GM23338 (cell line): ENCODE measurements at regions not wholly inside any gene's neighbourhood (a gene's known extent, or its start where the extent isn't known, plus 50 kb on each side); places are given as distances from the start of the nearest gene placed in this dataset.
A peak's percentile ranks its signal among the peaks of the same experiment; 100 is the strongest.
"Not testable (repeated sequence)": the region's sequence is repeated elsewhere in the genome, so short reads cannot be mapped to it uniquely, and the experiment has no call there.

Source experiments
- ATAC-seq: fragments of 200-7000 bp; cut with Tn5 transposase; 3 replicates; pipeline ENCODE4 v1.9.1; 2020
- DNase-seq: peaks from one replicate; pipeline ENCODE4 v3.0.0-alpha.2; 2015; ENCODE audit warnings: low spot score
- H2AFZ ChIP-seq: fragments of 200-600 bp; sonication (generic); 2 replicates; pipeline ENCODE4 v1.8.0; 2016; ENCODE audit warnings: antibody characterized with exemption, mild to moderate bottlenecking, moderate library complexity
- H3F3A ChIP-seq: fragments of 200-600 bp; sonication (generic); replicated peaks from 2 replicates; pipeline ENCODE4 v1.8.0; 2017; ENCODE audit warnings: antibody characterized with exemption, mixed run types, low read depth
- H3K27ac ChIP-seq: fragments of 200-600 bp; sonication (generic); 2 replicates; pipeline ENCODE4 v1.6.1; 2016; ENCODE audit warnings: low read depth
- H3K27me3 ChIP-seq: fragments of 200-600 bp; sonication (generic); 2 replicates; pipeline ENCODE4 v1.8.0; 2016; ENCODE audit warnings: mild to moderate bottlenecking, mixed run types, moderate library complexity; ENCODE audit not compliant: insufficient read depth
- H3K36me3 ChIP-seq: fragments of 200-600 bp; sonication (generic); 2 replicates; pipeline ENCODE4 v1.8.0; 2016; ENCODE audit warnings: mild to moderate bottlenecking; ENCODE audit not compliant: insufficient read depth
- H3K4me1 ChIP-seq: fragments of 200-600 bp; sonication (generic); 2 replicates; pipeline ENCODE4 v1.8.0; 2016; ENCODE audit warnings: mild to moderate bottlenecking, moderate library complexity; ENCODE audit not compliant: insufficient read depth
- H3K4me2 ChIP-seq: fragments of 200-600 bp; sonication (generic); 2 replicates; pipeline ENCODE4 v1.7.1; 2017; ENCODE audit warnings: mixed run types
- H3K4me3 ChIP-seq: fragments of 200-600 bp; sonication (generic); 2 replicates; pipeline ENCODE4 v1.6.1; 2016; ENCODE audit warnings: mixed run types
- H3K79me2 ChIP-seq: fragments of 200-600 bp; sonication (generic); replicated peaks from 2 replicates; pipeline ENCODE4 v1.8.0; 2017; ENCODE audit warnings: mild to moderate bottlenecking; ENCODE audit not compliant: insufficient read depth
- H3K9me2 ChIP-seq: fragments of 200-600 bp; sonication (generic); 2 replicates; pipeline ENCODE4 v1.8.0; 2017; ENCODE audit not compliant: insufficient read depth
- H4K20me1 ChIP-seq: fragments of 200-600 bp; sonication (generic); replicated peaks from 2 replicates; pipeline ENCODE4 v1.8.0; 2017; ENCODE audit warnings: mild to moderate bottlenecking; ENCODE audit not compliant: insufficient read depth
- H3K27ac Mint-ChIP-seq: 2 replicates; pipeline ENCODE4 v1.8.0; 2020; ENCODE audit warnings: inconsistent platforms, mild to moderate bottlenecking, moderate library complexity, mixed read lengths
- H3K27me3 Mint-ChIP-seq: 3 replicates; pipeline ENCODE4 v1.8.0; 2022; ENCODE audit warnings: low read depth, mild to moderate bottlenecking, moderate library complexity, mixed read lengths, inconsistent platforms; ENCODE audit not compliant: insufficient read depth, poor library complexity
- H3K36me3 Mint-ChIP-seq: 3 replicates; pipeline ENCODE4 v1.8.0; 2021; ENCODE audit warnings: low read depth, mild to moderate bottlenecking, inconsistent platforms, moderate library complexity, mixed read lengths
- H3K4me1 Mint-ChIP-seq: 3 replicates; pipeline ENCODE4 v1.8.0; 2020; ENCODE audit warnings: mild to moderate bottlenecking, inconsistent platforms, mixed read lengths
- H3K4me3 Mint-ChIP-seq: 3 replicates; pipeline ENCODE4 v1.8.0; 2021; ENCODE audit warnings: moderate library complexity, mild to moderate bottlenecking, inconsistent platforms, mixed read lengths
- H3K9me3 Mint-ChIP-seq: 3 replicates; pipeline ENCODE4 v1.8.0; 2020; ENCODE audit warnings: moderate library complexity, mild to moderate bottlenecking, inconsistent platforms, mixed read lengths
- EZH2 ChIP-seq: fragments of 200-600 bp; sonication (generic); IDR thresholded peaks from one replicate; pipeline ENCODE4 v1.8.0; 2017; ENCODE audit warnings: antibody characterized with exemption, mild to moderate bottlenecking, low read depth; ENCODE audit not compliant: unreplicated experiment
- ZNF331 ChIP-seq: fragments of 250-450 bp; sonication (Bioruptor Pico); IDR thresholded peaks from 2 replicates; pipeline ENCODE4 v1.5.0; 2020; ENCODE audit warnings: low read depth, mild to moderate bottlenecking, moderate library complexity
- TF ChIP-seq, protein P1 (sequence below): IDR thresholded peaks from one replicate; pipeline ENCODE4 v1.6.1; 2018; ENCODE audit warnings: antibody characterized with exemption; ENCODE audit not compliant: unreplicated experiment
- TF ChIP-seq, protein P2 (sequence below): fragments of 250-450 bp; sonication (Bioruptor Pico); IDR thresholded peaks from 2 replicates; pipeline ENCODE4 v1.5.0; 2020; ENCODE audit warnings: mild to moderate bottlenecking, moderate library complexity

DNA sequence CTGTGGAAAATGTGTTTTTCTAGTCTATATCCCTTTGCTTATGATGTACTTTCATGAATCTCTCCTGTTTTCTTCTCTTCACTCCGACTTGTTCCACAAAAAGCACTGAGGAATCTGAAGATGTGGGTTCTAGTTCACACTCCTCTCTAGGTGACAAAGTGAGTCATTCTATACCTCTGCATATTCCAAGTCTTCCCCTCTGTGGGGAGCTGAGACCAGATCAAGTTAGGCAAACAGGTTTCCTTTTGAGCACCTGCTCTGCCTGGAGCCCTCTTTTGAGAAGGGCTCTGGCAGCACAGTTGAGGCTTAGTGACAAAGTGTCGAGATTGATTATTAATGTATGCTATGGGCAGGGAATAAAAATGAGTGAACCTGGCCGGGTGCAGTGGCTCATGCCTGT, 82.4 kb upstream of the VGLL4 start:
- Histone ChIP-seq H3K79me2 (no peaks in the 10 kb centered on the region), H2AFZ (no peak overlapping the region), H3K27ac (no peak overlapping the region), H3K4me3 (no peak overlapping the region), H3K9me2 (no peaks in the 10 kb centered on the region), H3F3A (no peaks in the 10 kb centered on the region; the same call in 1 of the 2 replicates), H3K36me3 (no peaks in the 10 kb centered on the region), H4K20me1 (no peaks in the 10 kb centered on the region), H3K4me2 (no peak overlapping the region), H3K27me3 (peaks cover 11% of the 10 kb centered on the region; the same call in 1 of the 2 replicates), H3K4me1 (peaks cover 7% of the 10 kb centered on the region)
- H3K4me1 Mint-ChIP-seq = peaks cover 13% of the 10 kb centered on the region
- DNase-seq (no peak), ATAC-seq (peak; percentile 65)
- H3K36me3 Mint-ChIP-seq = no peaks in the 10 kb centered on the region
- H3K9me3 Mint-ChIP-seq = no peaks in the 10 kb centered on the region
- no peak overlapping the region for H3K27ac Mint-ChIP-seq
- no peak overlapping the region for H3K4me3 Mint-ChIP-seq
- no peak for TF ChIP-seq ZNF331 (CRISPR knock-in tag)
- TF ChIP-seq, protein P1, sequence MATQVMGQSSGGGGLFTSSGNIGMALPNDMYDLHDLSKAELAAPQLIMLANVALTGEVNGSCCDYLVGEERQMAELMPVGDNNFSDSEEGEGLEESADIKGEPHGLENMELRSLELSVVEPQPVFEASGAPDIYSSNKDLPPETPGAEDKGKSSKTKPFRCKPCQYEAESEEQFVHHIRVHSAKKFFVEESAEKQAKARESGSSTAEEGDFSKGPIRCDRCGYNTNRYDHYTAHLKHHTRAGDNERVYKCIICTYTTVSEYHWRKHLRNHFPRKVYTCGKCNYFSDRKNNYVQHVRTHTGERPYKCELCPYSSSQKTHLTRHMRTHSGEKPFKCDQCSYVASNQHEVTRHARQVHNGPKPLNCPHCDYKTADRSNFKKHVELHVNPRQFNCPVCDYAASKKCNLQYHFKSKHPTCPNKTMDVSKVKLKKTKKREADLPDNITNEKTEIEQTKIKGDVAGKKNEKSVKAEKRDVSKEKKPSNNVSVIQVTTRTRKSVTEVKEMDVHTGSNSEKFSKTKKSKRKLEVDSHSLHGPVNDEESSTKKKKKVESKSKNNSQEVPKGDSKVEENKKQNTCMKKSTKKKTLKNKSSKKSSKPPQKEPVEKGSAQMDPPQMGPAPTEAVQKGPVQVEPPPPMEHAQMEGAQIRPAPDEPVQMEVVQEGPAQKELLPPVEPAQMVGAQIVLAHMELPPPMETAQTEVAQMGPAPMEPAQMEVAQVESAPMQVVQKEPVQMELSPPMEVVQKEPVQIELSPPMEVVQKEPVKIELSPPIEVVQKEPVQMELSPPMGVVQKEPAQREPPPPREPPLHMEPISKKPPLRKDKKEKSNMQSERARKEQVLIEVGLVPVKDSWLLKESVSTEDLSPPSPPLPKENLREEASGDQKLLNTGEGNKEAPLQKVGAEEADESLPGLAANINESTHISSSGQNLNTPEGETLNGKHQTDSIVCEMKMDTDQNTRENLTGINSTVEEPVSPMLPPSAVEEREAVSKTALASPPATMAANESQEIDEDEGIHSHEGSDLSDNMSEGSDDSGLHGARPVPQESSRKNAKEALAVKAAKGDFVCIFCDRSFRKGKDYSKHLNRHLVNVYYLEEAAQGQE = no peak
- TF ChIP-seq EZH2 = no peak
- TF ChIP-seq, protein P2, sequence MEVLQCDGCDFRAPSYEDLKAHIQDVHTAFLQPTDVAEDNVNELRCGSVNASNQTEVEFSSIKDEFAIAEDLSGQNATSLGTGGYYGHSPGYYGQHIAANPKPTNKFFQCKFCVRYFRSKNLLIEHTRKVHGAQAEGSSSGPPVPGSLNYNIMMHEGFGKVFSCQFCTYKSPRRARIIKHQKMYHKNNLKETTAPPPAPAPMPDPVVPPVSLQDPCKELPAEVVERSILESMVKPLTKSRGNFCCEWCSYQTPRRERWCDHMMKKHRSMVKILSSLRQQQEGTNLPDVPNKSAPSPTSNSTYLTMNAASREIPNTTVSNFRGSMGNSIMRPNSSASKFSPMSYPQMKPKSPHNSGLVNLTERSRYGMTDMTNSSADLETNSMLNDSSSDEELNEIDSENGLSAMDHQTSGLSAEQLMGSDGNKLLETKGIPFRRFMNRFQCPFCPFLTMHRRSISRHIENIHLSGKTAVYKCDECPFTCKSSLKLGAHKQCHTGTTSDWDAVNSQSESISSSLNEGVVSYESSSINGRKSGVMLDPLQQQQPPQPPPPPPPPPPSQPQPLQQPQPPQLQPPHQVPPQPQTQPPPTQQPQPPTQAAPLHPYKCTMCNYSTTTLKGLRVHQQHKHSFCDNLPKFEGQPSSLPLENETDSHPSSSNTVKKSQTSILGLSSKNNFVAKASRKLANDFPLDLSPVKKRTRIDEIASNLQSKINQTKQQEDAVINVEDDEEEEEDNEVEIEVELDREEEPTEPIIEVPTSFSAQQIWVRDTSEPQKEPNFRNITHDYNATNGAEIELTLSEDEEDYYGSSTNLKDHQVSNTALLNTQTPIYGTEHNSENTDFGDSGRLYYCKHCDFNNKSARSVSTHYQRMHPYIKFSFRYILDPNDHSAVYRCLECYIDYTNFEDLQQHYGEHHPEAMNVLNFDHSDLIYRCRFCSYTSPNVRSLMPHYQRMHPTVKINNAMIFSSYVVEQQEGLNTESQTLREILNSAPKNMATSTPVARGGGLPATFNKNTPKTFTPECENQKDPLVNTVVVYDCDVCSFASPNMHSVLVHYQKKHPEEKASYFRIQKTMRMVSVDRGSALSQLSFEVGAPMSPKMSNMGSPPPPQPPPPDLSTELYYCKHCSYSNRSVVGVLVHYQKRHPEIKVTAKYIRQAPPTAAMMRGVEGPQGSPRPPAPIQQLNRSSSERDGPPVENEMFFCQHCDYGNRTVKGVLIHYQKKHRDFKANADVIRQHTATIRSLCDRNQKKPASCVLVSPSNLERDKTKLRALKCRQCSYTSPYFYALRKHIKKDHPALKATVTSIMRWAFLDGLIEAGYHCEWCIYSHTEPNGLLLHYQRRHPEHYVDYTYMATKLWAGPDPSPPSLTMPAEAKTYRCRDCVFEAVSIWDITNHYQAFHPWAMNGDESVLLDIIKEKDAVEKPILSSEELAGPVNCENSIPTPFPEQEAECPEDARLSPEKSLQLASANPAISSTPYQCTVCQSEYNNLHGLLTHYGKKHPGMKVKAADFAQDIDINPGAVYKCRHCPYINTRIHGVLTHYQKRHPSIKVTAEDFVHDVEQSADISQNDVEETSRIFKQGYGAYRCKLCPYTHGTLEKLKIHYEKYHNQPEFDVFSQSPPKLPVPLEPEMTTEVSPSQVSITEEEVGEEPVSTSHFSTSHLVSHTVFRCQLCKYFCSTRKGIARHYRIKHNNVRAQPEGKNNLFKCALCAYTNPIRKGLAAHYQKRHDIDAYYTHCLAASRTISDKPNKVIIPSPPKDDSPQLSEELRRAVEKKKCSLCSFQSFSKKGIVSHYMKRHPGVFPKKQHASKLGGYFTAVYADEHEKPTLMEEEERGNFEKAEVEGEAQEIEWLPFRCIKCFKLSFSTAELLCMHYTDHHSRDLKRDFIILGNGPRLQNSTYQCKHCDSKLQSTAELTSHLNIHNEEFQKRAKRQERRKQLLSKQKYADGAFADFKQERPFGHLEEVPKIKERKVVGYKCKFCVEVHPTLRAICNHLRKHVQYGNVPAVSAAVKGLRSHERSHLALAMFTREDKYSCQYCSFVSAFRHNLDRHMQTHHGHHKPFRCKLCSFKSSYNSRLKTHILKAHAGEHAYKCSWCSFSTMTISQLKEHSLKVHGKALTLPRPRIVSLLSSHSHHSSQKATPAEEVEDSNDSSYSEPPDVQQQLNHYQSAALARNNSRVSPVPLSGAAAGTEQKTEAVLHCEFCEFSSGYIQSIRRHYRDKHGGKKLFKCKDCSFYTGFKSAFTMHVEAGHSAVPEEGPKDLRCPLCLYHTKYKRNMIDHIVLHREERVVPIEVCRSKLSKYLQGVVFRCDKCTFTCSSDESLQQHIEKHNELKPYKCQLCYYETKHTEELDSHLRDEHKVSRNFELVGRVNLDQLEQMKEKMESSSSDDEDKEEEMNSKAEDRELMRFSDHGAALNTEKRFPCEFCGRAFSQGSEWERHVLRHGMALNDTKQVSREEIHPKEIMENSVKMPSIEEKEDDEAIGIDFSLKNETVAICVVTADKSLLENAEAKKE (CRISPR knock-in tag) = no peak
- H3K27me3 Mint-ChIP-seq = peaks cover 2% of the 10 kb centered on the region

DNA sequence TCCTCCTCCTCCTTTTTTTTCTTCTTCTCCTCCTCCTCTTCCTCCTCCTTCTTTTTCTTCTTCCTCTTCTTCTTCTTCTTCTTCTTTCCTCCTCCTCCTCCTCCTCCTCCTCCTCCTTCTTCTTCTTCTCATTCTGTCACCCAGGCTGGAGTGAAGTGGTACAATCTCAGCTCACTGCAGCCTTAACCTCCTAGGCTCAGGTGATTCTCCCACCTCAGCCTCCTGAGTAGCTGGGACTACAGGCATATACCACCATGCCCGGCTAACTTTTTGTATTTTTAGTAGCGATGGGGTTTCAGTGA, 81.6 kb upstream of the VGLL4 start:
- H3K79me2 ChIP-seq, H2AFZ ChIP-seq, ATAC-seq, H3K9me2 ChIP-seq, H3K4me3 Mint-ChIP-seq, H3K4me3 ChIP-seq, H3K27me3 Mint-ChIP-seq, H3K36me3 ChIP-seq, H3K27ac Mint-ChIP-seq, H3K9me3 Mint-ChIP-seq, DNase-seq, H3K27ac ChIP-seq, H3K4me2 ChIP-seq, H3K36me3 Mint-ChIP-seq, H3F3A ChIP-seq, H4K20me1 ChIP-seq: not testable (repeated sequence)
- H3K4me1 Mint-ChIP-seq = peaks cover 20% of the 10 kb centered on the region
- Histone ChIP-seq H3K4me1 (peaks cover 12% of the 10 kb centered on the region), H3K27me3 (peaks cover 16% of the 10 kb centered on the region; the same call in 1 of the 2 replicates)
